H1 (cell line): ENCODE measurements at regions not wholly inside any gene's neighbourhood (a gene's known extent, or its start where the extent isn't known, plus 50 kb on each side); places are given as distances from the start of the nearest gene placed in this dataset.

ENCODE experiments used
- CTCF ChIA-PET: fragments of 300-600 bp; sonication (Branson Sonifier 250); formaldehyde crosslinking; loops from one replicate; lab custom pipeline; 2021; ENCODE audit not compliant: partially characterized antibody; lab: Charles Lee
- POLR2A ChIA-PET: fragments of 300-600 bp; sonication (Branson Sonifier 250); formaldehyde crosslinking; loops from one replicate; lab custom pipeline; 2021; ENCODE audit warnings: inconsistent platforms; ENCODE audit not compliant: partially characterized antibody; lab: Charles Lee
- DNase-seq, 2 experiments: peaks; one replicate each; pipeline versions ENCODE4 v3.0.0 to v3.0.0-alpha.2; 2010 to 2022; ENCODE audit warnings: low spot score in 2 of 2, low read depth in 1 of 2, mixed read lengths in 1 of 2
- FAIRE-seq: peaks from 2 replicates; lab custom pipeline; 2011; peaks lifted over from hg19 to GRCh38; lab: Jason Lieb, UNC
- H2AFZ ChIP-seq: 2 replicates; pipeline ENCODE4 v1.8.1; 2012; ENCODE audit warnings: low read length, inconsistent platforms
- H2AK5ac ChIP-seq: 2 replicates; pipeline ENCODE4 v1.6.1; 2013; ENCODE audit warnings: low read depth, low read length
- H2BK120ac ChIP-seq: replicated peaks from 2 replicates; pipeline ENCODE3; 2013; ENCODE audit warnings: low read depth, low read length, inconsistent platforms
- H2BK12ac ChIP-seq: 2 replicates; pipeline ENCODE4 v1.6.1; 2013; ENCODE audit warnings: low read depth, low read length
- H2BK15ac ChIP-seq: 2 replicates; pipeline ENCODE4 v1.6.1; 2013; ENCODE audit warnings: low read length
- H2BK20ac ChIP-seq: 2 replicates; pipeline ENCODE4 v1.6.1; 2013; ENCODE audit warnings: low read length
- H2BK5ac ChIP-seq: 2 replicates; pipeline ENCODE4 v1.6.1; 2013; ENCODE audit warnings: low read depth, low read length
- H3K14ac ChIP-seq: 2 replicates; pipeline ENCODE4 v1.6.1; 2013; ENCODE audit warnings: inconsistent platforms; ENCODE audit not compliant: insufficient read length
- H3K18ac ChIP-seq: 2 replicates; pipeline ENCODE4 v1.6.1; 2013; ENCODE audit warnings: low read length; ENCODE audit errors: extremely low read depth
- H3K23ac ChIP-seq: 2 replicates; pipeline ENCODE4 v1.6.1; 2013; ENCODE audit warnings: inconsistent platforms; ENCODE audit not compliant: insufficient read length
- H3K23me2 ChIP-seq: 2 replicates; pipeline ENCODE4 v1.6.1; 2013; ENCODE audit warnings: low read depth, low read length
- H3K27ac ChIP-seq: 2 replicates; pipeline ENCODE4 v1.6.1; 2011; ENCODE audit warnings: low read depth, low read length, inconsistent platforms
- H3K27me3 ChIP-seq, 4 experiments: replicated peaks in 1 of 4; 1 replicate in 1 of 4; 2 replicates in 3 of 4; pipeline versions ENCODE4 v1.6.1 to v1.8.1; 2011 to 2013; ENCODE audit warnings: low read length in 3 of 4, mild to moderate bottlenecking in 3 of 4, inconsistent platforms in 2 of 4, mixed read lengths in 2 of 4, moderate library complexity in 1 of 4; ENCODE audit not compliant: control insufficient read depth in 3 of 4, insufficient read depth in 3 of 4; ENCODE audit errors: extremely low read depth in 1 of 4
- H3K36me3 ChIP-seq, 4 experiments: 2 replicates each; pipeline versions ENCODE4 v1.6.1 to v1.8.1; 2011 to 2013; ENCODE audit warnings: mild to moderate bottlenecking in 4 of 4, low read length in 3 of 4, moderate library complexity in 2 of 4, control low read depth in 1 of 4, inconsistent platforms in 1 of 4; ENCODE audit not compliant: insufficient read depth in 4 of 4, control insufficient read depth in 2 of 4
- H3K4ac ChIP-seq: replicated peaks from 2 replicates; pipeline ENCODE3; 2013; ENCODE audit warnings: low read length, low read depth, mixed read lengths, inconsistent platforms; ENCODE audit not compliant: insufficient read length
- H3K4me1 ChIP-seq, 4 experiments: replicated peaks in 1 of 4; 1 replicate in 1 of 4; 2 replicates in 3 of 4; pipeline versions ENCODE4 v1.6.1 to v1.8.1; 2011 to 2013; ENCODE audit warnings: low read length in 3 of 4, inconsistent platforms in 2 of 4, mixed read lengths in 1 of 4; ENCODE audit not compliant: insufficient read depth in 4 of 4, control insufficient read depth in 3 of 4
- H3K4me2 ChIP-seq, 2 experiments: 2 replicates each; pipeline versions ENCODE4 v1.6.1 to v1.8.1; 2011 to 2013; ENCODE audit warnings: low read depth in 2 of 2, low read length in 2 of 2, control low read depth in 1 of 2, inconsistent platforms in 1 of 2, mild to moderate bottlenecking in 1 of 2; ENCODE audit not compliant: insufficient read depth in 1 of 2
- H3K4me3 ChIP-seq, 4 experiments: fragments of 200-600, 300-600 bp in 1 of 4; sonication (generic), shearing (Covaris generic), sonication (Bioruptor Twin) in 1 of 4; 2 replicates each; pipeline versions ENCODE4 v1.5.1 to v1.8.1; 2011 to 2016; ENCODE audit warnings: low read length in 4 of 4, low read depth in 3 of 4, control low read depth in 2 of 4, inconsistent platforms in 2 of 4, mild to moderate bottlenecking in 2 of 4, mixed read lengths in 1 of 4, moderate library complexity in 1 of 4; ENCODE audit not compliant: insufficient read depth in 2 of 4; ENCODE audit errors: extremely low read depth in 1 of 4
- H3K56ac ChIP-seq: replicated peaks from 2 replicates; pipeline ENCODE3; 2013; ENCODE audit warnings: low read depth, mild to moderate bottlenecking, mixed read lengths, low read length, inconsistent platforms; ENCODE audit not compliant: insufficient read length
- H3K79me1 ChIP-seq: 2 replicates; pipeline ENCODE4 v1.6.1; 2013; ENCODE audit warnings: low read depth, low read length, control low read depth
- H3K79me2 ChIP-seq, 2 experiments: 2 replicates each; pipeline versions ENCODE4 v1.6.1 to v1.8.1; 2012 to 2013; ENCODE audit warnings: low read length in 2 of 2, mild to moderate bottlenecking in 2 of 2, inconsistent platforms in 1 of 2; ENCODE audit not compliant: insufficient read depth in 2 of 2, control insufficient read depth in 1 of 2
- H3K9ac ChIP-seq, 4 experiments: replicated peaks in 1 of 4; 1 replicate in 1 of 4; 2 replicates in 3 of 4; pipeline versions ENCODE4 v1.6.1 to v1.8.1; 2011 to 2013; ENCODE audit warnings: low read depth in 3 of 4, low read length in 3 of 4, control low read depth in 2 of 4, mild to moderate bottlenecking in 2 of 4, moderate library complexity in 2 of 4, inconsistent platforms in 1 of 4; ENCODE audit errors: extremely low read depth in 1 of 4
- H3K9me3 ChIP-seq, 2 experiments: 2 replicates each; pipeline versions ENCODE4 v1.6.1 to v1.8.1; 2012 to 2013; ENCODE audit warnings: mild to moderate bottlenecking in 2 of 2, moderate library complexity in 2 of 2, control low read depth in 1 of 2, inconsistent platforms in 1 of 2, low read depth in 1 of 2, low read length in 1 of 2, mixed read lengths in 1 of 2; ENCODE audit not compliant: insufficient read depth in 2 of 2
- H4K20me1 ChIP-seq, 2 experiments: replicated peaks in 1 of 2; 2 replicates each; pipeline versions ENCODE3 to v1.8.1; 2011 to 2013; ENCODE audit warnings: inconsistent platforms in 2 of 2, low read length in 2 of 2, mild to moderate bottlenecking in 1 of 2; ENCODE audit not compliant: insufficient read depth in 2 of 2, control insufficient read depth in 1 of 2
- H4K5ac ChIP-seq: 2 replicates; pipeline ENCODE4 v1.6.1; 2013; ENCODE audit warnings: low read length, low read depth, mixed read lengths, inconsistent platforms; ENCODE audit not compliant: insufficient read length
- H4K8ac ChIP-seq: 2 replicates; pipeline ENCODE4 v1.8.0; 2013; ENCODE audit warnings: mild to moderate bottlenecking, moderate library complexity, low read length, inconsistent platforms; ENCODE audit not compliant: insufficient read depth; ENCODE audit errors: extremely low read depth
- H4K91ac ChIP-seq: replicated peaks from 2 replicates; pipeline ENCODE3; 2013; ENCODE audit warnings: low read length, mixed read lengths, inconsistent platforms; ENCODE audit not compliant: insufficient read length
- CEBPB ChIP-seq: IDR thresholded peaks from 2 replicates; pipeline ENCODE4 v1.6.1; 2012; ENCODE audit warnings: low read depth, low read length
- WGBS, 2 experiments: shearing (Covaris generic) in 1 of 2; methylation state at CpG; one replicate each; pipeline versions ENCODE4 v1.1.6 to v1.1.7; 2013 to 2015; ENCODE audit warnings: low lambda C conversion rate in 2 of 2, mixed read lengths in 2 of 2, inconsistent platforms in 1 of 2, low coverage in 1 of 2, missing lambda C conversion rate in 1 of 2; ENCODE audit not compliant: insufficient replicate concordance in 2 of 2, insufficient coverage in 1 of 2, insufficient read length in 1 of 2; ENCODE audit errors: extremely low coverage in 1 of 2, missing lambda C conversion rate in 1 of 2; 5-methylcytosine and 5-hydroxymethylcytosine counted together
- TF ChIP-seq, protein P1 (sequence below): IDR thresholded peaks from 2 replicates; pipeline ENCODE4 v1.6.1; 2011; ENCODE audit warnings: low read depth, mild to moderate bottlenecking, low read length; ENCODE audit not compliant: insufficient read depth

- H2BK20ac ChIP-seq = no peak overlapping the region
- CTCF ChIA-PET = no interaction called here
These were observed 172.4 kb downstream of the BRD1 start for GRCh38 chr22:49655168-49655812.

More at GRCh38 chr22:49655168-49655812, 172.4 kb downstream of the BRD1 start:
- Histone ChIP-seq H2BK5ac (no peak overlapping the region), H3K14ac (no peak overlapping the region), H4K91ac (no peak overlapping the region), H4K8ac (no peak overlapping the region; the same call in 1 of the 2 replicates), H4K5ac (no peak overlapping the region), H2BK12ac (no peak overlapping the region), H3K27me3 (no peaks in the 10 kb centered on the region), H3K4me3 (no peak overlapping the region), H2BK120ac (no peak overlapping the region), H2BK15ac (no peak overlapping the region), H3K9ac (no peak overlapping the region), H3K18ac (no peak overlapping the region), H3K23ac (no peak overlapping the region), H4K20me1 (no peaks in the 10 kb centered on the region), H3K56ac (no peak overlapping the region), H2AK5ac (no peak overlapping the region), H3K79me1 (no peaks in the 10 kb centered on the region), H3K4ac (no peak overlapping the region), H3K27ac (no peak overlapping the region), H2AFZ (no peak overlapping the region), H3K36me3 (no peaks in the 10 kb centered on the region), H3K79me2 (no peaks in the 10 kb centered on the region), H3K4me2 (peak overlapping the region in 1 of 2 experiments; percentile 16; a peak in 1 of 4 replicates), H3K23me2 (no peaks in the 10 kb centered on the region), H3K4me1 (peaks cover 0 to 6% (median 3%) of the 10 kb centered on the region in 4 experiments; a peak in 4 of 7 replicates), H3K9me3 (no peaks in the 10 kb centered on the region)
- POLR2A ChIA-PET = interaction anchor here (1.1 kb wide), 1 partner anchor 15 kb away, joined by 3 read pairs; no protein-coding TSS in a partner anchor
- TF ChIP-seq, protein P1, sequence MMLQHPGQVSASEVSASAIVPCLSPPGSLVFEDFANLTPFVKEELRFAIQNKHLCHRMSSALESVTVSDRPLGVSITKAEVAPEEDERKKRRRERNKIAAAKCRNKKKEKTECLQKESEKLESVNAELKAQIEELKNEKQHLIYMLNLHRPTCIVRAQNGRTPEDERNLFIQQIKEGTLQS = no peak
- TF ChIP-seq CEBPB = peak; percentile 64; the same call in 1 of the 2 replicates
- no peak for FAIRE-seq
- 75% methylated on average over 23 of the region's 29 CpGs; no CpG with 5 or more reads in 1 of the 2 experiments for WGBS, 2 experiments
- DNase-seq = no peak
